H9 (cell line): ENCODE measurements at regions not wholly inside any gene's neighbourhood (a gene's known extent, or its start where the extent isn't known, plus 50 kb on each side); places are given as distances from the start of the nearest gene placed in this dataset.

ENCODE experiments used
- DNase-seq: peaks from one replicate; pipeline ENCODE4 v3.0.0-alpha.2; 2017
- H2AFZ ChIP-seq: one replicate; pipeline ENCODE4 v1.6.1; 2013; ENCODE audit warnings: mild to moderate bottlenecking, low read length, control low read depth, moderate library complexity
- H2AK5ac ChIP-seq: 2 replicates; pipeline ENCODE4 v1.6.1; 2013; ENCODE audit warnings: low read length, control low read depth, mixed read lengths; ENCODE audit not compliant: insufficient read length
- H2BK120ac ChIP-seq: one replicate; pipeline ENCODE4 v1.6.1; 2013; ENCODE audit warnings: low read depth, mild to moderate bottlenecking, low read length, control low read depth, inconsistent platforms; ENCODE audit not compliant: poor library complexity, severe bottlenecking
- H2BK12ac ChIP-seq: 2 replicates; pipeline ENCODE4 v1.6.1; 2013; ENCODE audit warnings: low read length, control low read depth, mixed read lengths, low read depth; ENCODE audit not compliant: insufficient read length
- H2BK15ac ChIP-seq: 2 replicates; pipeline ENCODE4 v1.6.1; 2013; ENCODE audit warnings: low read depth, low read length, control low read depth
- H2BK20ac ChIP-seq: one replicate; pipeline ENCODE4 v1.6.1; 2013; ENCODE audit warnings: low read depth, mild to moderate bottlenecking, low read length, control low read depth, inconsistent platforms; ENCODE audit not compliant: poor library complexity, severe bottlenecking
- H2BK5ac ChIP-seq: 2 replicates; pipeline ENCODE4 v1.6.1; 2013; ENCODE audit warnings: low read length, control low read depth, mixed read lengths; ENCODE audit not compliant: insufficient read length
- H3K14ac ChIP-seq: 2 replicates; pipeline ENCODE4 v1.6.1; 2013; ENCODE audit warnings: low read length, control low read depth; ENCODE audit not compliant: insufficient read depth
- H3K18ac ChIP-seq: 2 replicates; pipeline ENCODE4 v1.6.1; 2013; ENCODE audit warnings: low read depth, mild to moderate bottlenecking, mixed read lengths, low read length, control low read depth; ENCODE audit not compliant: insufficient read length
- H3K23ac ChIP-seq: 2 replicates; pipeline ENCODE4 v1.6.1; 2013; ENCODE audit warnings: low read length, control low read depth, mixed read lengths, low read depth; ENCODE audit not compliant: insufficient read length
- H3K23me2 ChIP-seq: 2 replicates; pipeline ENCODE4 v1.6.1; 2013; ENCODE audit warnings: low read depth, mild to moderate bottlenecking, mixed read lengths, low read length, control low read depth; ENCODE audit not compliant: insufficient read length, poor library complexity, severe bottlenecking
- H3K27ac ChIP-seq: 2 replicates; pipeline ENCODE4 v1.5.1; 2013; ENCODE audit warnings: low read length, control low read depth, mixed read lengths, low read depth; ENCODE audit not compliant: insufficient read length
- H3K27me3 ChIP-seq: 2 replicates; pipeline ENCODE4 v1.6.1; 2013; ENCODE audit warnings: low read length, control low read depth, inconsistent platforms; ENCODE audit not compliant: insufficient read depth
- H3K4ac ChIP-seq: 2 replicates; pipeline ENCODE4 v1.6.1; 2013; ENCODE audit warnings: low read depth, mild to moderate bottlenecking, control low read depth, inconsistent platforms, low read length, moderate library complexity
- H3K4me1 ChIP-seq: 2 replicates; pipeline ENCODE4 v1.6.1; 2013; ENCODE audit warnings: low read length, control low read depth, inconsistent platforms; ENCODE audit not compliant: insufficient read depth
- H3K4me2 ChIP-seq: 2 replicates; pipeline ENCODE4 v1.6.1; 2013; ENCODE audit warnings: low read length, control low read depth, mixed read lengths; ENCODE audit not compliant: insufficient read length, insufficient read depth
- H3K56ac ChIP-seq: 2 replicates; pipeline ENCODE4 v1.6.1; 2013; ENCODE audit warnings: low read depth, mild to moderate bottlenecking, mixed read lengths, low read length, control low read depth; ENCODE audit not compliant: insufficient read length
- H3K79me1 ChIP-seq: 2 replicates; pipeline ENCODE4 v1.6.1; 2013; ENCODE audit warnings: low read depth, mild to moderate bottlenecking, moderate library complexity, low read length, control low read depth, inconsistent platforms; ENCODE audit not compliant: insufficient read depth, poor library complexity, severe bottlenecking
- H3K79me2 ChIP-seq: 2 replicates; pipeline ENCODE4 v1.6.1; 2013; ENCODE audit warnings: low read length, control low read depth, inconsistent platforms; ENCODE audit not compliant: insufficient read depth
- H3K9ac ChIP-seq: 2 replicates; pipeline ENCODE4 v1.6.1; 2013; ENCODE audit warnings: low read length, control low read depth, mixed read lengths; ENCODE audit not compliant: insufficient read length; ENCODE audit errors: extremely low read depth
- H3K9me3 ChIP-seq: one replicate; pipeline ENCODE4 v1.6.1; 2013; ENCODE audit warnings: low read depth, low read length, inconsistent platforms; ENCODE audit not compliant: control insufficient read depth
- H3T11ph ChIP-seq: one replicate; pipeline ENCODE4 v1.6.1; 2013; ENCODE audit warnings: mild to moderate bottlenecking, low read length, control low read depth, inconsistent platforms
- H4K20me1 ChIP-seq: one replicate; pipeline ENCODE4 v1.6.1; 2013; ENCODE audit not compliant: control insufficient read depth, insufficient read length, insufficient read depth
- H4K5ac ChIP-seq: 2 replicates; pipeline ENCODE4 v1.6.1; 2013; ENCODE audit warnings: low read depth, mild to moderate bottlenecking, mixed read lengths, low read length, control low read depth; ENCODE audit not compliant: insufficient read length
- H4K8ac ChIP-seq: replicated peaks from 2 replicates; pipeline ENCODE4 v1.6.1; 2013; ENCODE audit warnings: low read length, control low read depth, mixed read lengths, low read depth; ENCODE audit not compliant: insufficient read length
- H4K91ac ChIP-seq: 2 replicates; pipeline ENCODE4 v1.6.1; 2013; ENCODE audit warnings: low read depth, mild to moderate bottlenecking, moderate library complexity, mixed read lengths, low read length, control low read depth; ENCODE audit not compliant: insufficient read length
- H3K27ac Mint-ChIP-seq, 3 experiments: 2 replicates in 2 of 3; 3 replicates in 1 of 3; pipeline ENCODE4 v1.8.0; 2020 to 2021; ENCODE audit warnings: mixed read lengths in 3 of 3, mild to moderate bottlenecking in 1 of 3, moderate library complexity in 1 of 3
- H3K27me3 Mint-ChIP-seq: 2 replicates; pipeline ENCODE4 v1.8.0; 2021; ENCODE audit warnings: low read depth, mild to moderate bottlenecking, moderate library complexity, mixed read lengths
- H3K36me3 Mint-ChIP-seq, 3 experiments: 2 replicates in 2 of 3; 3 replicates in 1 of 3; pipeline ENCODE4 v1.8.0; 2020 to 2021; ENCODE audit warnings: low read depth in 3 of 3, mixed read lengths in 3 of 3; ENCODE audit not compliant: insufficient read depth in 1 of 3
- H3K4me1 Mint-ChIP-seq, 2 experiments: 2 replicates each; pipeline ENCODE4 v1.8.0; 2020; ENCODE audit warnings: mixed read lengths in 2 of 2
- H3K4me3 Mint-ChIP-seq, 2 experiments: 2 replicates in 1 of 2; 3 replicates in 1 of 2; pipeline ENCODE4 v1.8.0; 2020 to 2021; ENCODE audit warnings: mild to moderate bottlenecking in 2 of 2, mixed read lengths in 2 of 2, moderate library complexity in 1 of 2
- H3K9me3 Mint-ChIP-seq, 2 experiments: 2 replicates in 1 of 2; 3 replicates in 1 of 2; pipeline ENCODE4 v1.8.0; 2020; ENCODE audit warnings: mild to moderate bottlenecking in 2 of 2, mixed read lengths in 2 of 2, moderate library complexity in 1 of 2
- CTCF ChIP-seq: fragments of 200-600 bp; sonication (generic); conservative IDR thresholded peaks from 3 replicates; pipeline ENCODE4 v1.8.0; 2021; ENCODE audit warnings: antibody characterized with exemption, mild to moderate bottlenecking
- WGBS: extraction: QIAGEN DNeasy Blood & Tissue Kit; methylation state at CpG from one replicate; pipeline ENCODE4 v1.1.7; 2013; ENCODE audit warnings: missing lambda C conversion rate, low lambda C conversion rate, mixed read lengths; ENCODE audit not compliant: insufficient read length; ENCODE audit errors: extremely low coverage; 5-methylcytosine and 5-hydroxymethylcytosine counted together

- no peaks in the 10 kb centered on the region for H3K79me2 ChIP-seq
- H3K4me1 Mint-ChIP-seq = peaks cover 14 to 28% of the 10 kb centered on the region in 2 experiments
- DNase-seq = no peak
- H2AFZ ChIP-seq = no peak overlapping the region
- no peak overlapping the region for H3K4me3 Mint-ChIP-seq
- H3K4me2 ChIP-seq = no peak overlapping the region
- no peaks in the 10 kb centered on the region for H4K20me1 ChIP-seq
- H3K27ac ChIP-seq = no peak overlapping the region
- H3K27ac Mint-ChIP-seq = no peak overlapping the region
- no peak overlapping the region for H3K56ac ChIP-seq
- H4K91ac ChIP-seq = no peak overlapping the region
- no peak overlapping the region for H4K5ac ChIP-seq
- H3K9ac ChIP-seq = no peak overlapping the region
- H3K23me2 ChIP-seq = no peaks in the 10 kb centered on the region
- no peaks in the 10 kb centered on the region for H3K79me1 ChIP-seq
- no peak overlapping the region for H2BK12ac ChIP-seq
- H2AK5ac ChIP-seq = no peak overlapping the region
- H4K8ac ChIP-seq = no peak overlapping the region
- H2BK20ac ChIP-seq = no peak overlapping the region
- no peak overlapping the region for H2BK5ac ChIP-seq
- no peaks in the 10 kb centered on the region for H3K9me3 Mint-ChIP-seq
- peaks cover 3% of the 10 kb centered on the region; the same call in 1 of the 2 replicates for H3K4me1 ChIP-seq
- no peaks in the 10 kb centered on the region for H3K36me3 Mint-ChIP-seq
- WGBS = no CpG with 5 or more reads among the region's 5 CpGs
- H3K14ac ChIP-seq = no peak overlapping the region
- no peak overlapping the region for H2BK15ac ChIP-seq
- TF ChIP-seq CTCF = no peak
- H3T11ph ChIP-seq = no peak overlapping the region
- H3K18ac ChIP-seq = no peak overlapping the region
- no peak overlapping the region for H3K23ac ChIP-seq
- H3K27me3 Mint-ChIP-seq = peaks cover 3% of the 10 kb centered on the region
- H3K27me3 ChIP-seq = no peaks in the 10 kb centered on the region
- H2BK120ac ChIP-seq = no peak overlapping the region
- H3K4ac ChIP-seq = no peak overlapping the region
- H3K9me3 ChIP-seq = no peaks in the 10 kb centered on the region
Observed at GRCh38 chr15:91515188-91515754, 338.2 kb upstream of the SLCO3A1 start.
